GM18502 (cell line): ENCODE measurements at regions not wholly inside any gene's neighbourhood (a gene's known extent, or its start where the extent isn't known, plus 50 kb on each side); places are given as distances from the start of the nearest gene placed in this dataset.
"Not testable (repeated sequence)": the region's sequence is repeated elsewhere in the genome, so short reads cannot be mapped to it uniquely, and the experiment has no call there.

ENCODE experiments used
- ATAC-seq: cut with Tn5 transposase; IDR thresholded peaks from one replicate; pipeline ENCODE4 v1.9.1; 2021; ENCODE audit warnings: mild to moderate bottlenecking; ENCODE audit not compliant: unreplicated experiment, poor library complexity

GRCh38 chr4:53959343-53960120 is 104.9 kb downstream of the CHIC2 start:
- no peak for ATAC-seq

GRCh38 chr4:53956454-53956853 is 108.0 kb downstream of the CHIC2 start:
- no peak for ATAC-seq

GRCh38 chr4:53956053-53956452 is 108.4 kb downstream of the CHIC2 start:
- no peak for ATAC-seq

- ATAC-seq: no peak
Observed at GRCh38 chr4:53951414-53951813, 113.0 kb downstream of the CHIC2 start.

DNA sequence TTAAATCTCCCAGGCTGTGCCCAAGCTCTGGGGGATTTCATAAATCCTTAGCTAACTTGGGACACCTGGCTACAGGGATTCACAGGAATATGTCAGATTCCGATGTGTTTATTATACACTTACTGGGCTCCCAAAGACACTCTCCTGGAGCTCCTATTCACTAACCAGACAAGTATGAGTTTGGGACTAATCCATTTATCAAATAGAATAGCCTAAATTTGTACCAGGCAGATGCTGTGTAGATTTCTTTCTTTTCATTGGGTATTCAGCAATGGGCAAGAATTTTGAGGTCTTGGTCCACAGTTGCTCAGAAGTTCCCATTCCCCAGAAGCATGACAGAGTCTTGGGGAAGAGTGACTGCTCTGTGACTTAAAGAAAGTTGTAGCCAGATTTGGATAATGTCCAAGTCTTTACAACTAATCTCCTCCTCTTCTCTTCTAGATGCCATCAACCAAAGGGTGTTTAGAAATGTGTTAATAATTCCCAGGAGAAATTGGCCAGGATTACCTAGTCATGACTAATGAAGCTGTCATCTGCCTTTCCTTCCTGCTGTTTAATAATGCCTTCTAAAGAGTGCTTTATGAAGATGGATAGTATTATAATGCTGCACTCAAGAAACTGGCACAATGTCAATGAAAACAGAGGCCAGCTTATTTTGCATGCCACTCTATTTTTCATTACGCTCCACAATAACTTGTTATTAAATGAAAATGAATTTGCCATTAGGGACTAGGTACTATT is 120.9 kb downstream of the CHIC2 start:
- ATAC-seq: no peak

- no peak for ATAC-seq
Observed at GRCh38 chr4:53942712-53943111, 121.7 kb downstream of the CHIC2 start.

- no peak for ATAC-seq
Observed at GRCh38 chr4:53941331-53941730, 123.1 kb downstream of the CHIC2 start.

- not testable (repeated sequence) for ATAC-seq
Observed at GRCh38 chr4:53939892-53940291, 124.5 kb downstream of the CHIC2 start.

DNA sequence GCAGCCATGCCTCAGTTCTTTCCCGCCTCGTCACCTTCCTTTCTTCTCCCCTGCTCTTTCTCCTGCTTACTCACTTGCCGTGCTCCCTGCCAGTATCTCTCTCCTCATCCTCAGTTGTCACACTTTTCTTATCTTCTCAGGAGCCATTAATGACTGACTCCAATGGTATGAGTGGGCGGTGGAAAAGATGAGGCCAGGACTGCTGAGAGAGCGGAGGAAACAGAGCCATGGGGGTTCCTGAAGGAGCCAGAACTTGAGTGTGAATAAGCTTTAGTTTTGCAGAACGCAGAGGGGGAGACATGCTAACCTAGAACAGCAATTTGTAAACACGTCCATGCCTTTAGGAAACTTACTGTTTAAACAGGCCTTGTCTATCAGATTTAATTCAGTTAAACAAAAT is 126.5 kb downstream of the CHIC2 start:
- ATAC-seq: no peak

DNA sequence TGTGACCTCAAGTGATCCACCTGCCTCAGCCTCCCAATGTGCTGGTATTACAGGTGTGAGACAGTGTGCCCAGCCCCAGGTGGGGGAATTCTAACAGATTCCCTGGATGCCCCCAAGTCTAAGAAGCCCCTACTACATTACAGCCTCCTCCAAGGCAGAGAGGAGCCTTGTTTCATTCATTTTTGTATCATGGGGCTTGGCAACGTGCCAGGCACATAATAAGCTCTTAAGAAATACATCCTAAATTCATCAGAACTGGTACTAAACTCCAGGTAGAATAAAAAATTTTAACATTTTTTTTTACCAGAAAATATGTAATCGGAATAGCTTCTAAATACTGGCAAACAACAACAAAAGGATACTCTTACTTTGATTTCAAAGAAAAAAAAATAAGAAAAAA is 127.1 kb downstream of the CHIC2 start:
- ATAC-seq: no peak

DNA sequence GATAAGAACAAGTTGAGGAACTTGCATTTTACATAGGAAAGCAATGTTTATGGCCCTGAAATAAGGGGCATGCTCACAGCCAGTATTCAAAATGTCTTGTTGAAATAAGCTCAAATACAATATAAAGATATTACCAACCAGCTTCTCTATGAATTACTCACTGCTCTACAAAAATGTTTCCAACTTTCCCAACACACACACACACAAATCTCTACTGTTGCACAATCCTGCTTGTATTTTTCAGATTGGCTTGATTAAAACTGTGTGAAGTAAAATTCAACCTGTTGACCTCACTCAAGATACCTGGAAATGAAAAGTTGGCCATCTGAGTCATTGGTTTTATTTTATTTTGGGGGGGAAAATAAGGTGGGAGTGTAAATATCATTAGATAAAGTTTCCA is 128.6 kb downstream of the CHIC2 start:
- no peak for ATAC-seq

- no peak for ATAC-seq
Observed at GRCh38 chr4:53932796-53933610, 131.4 kb downstream of the CHIC2 start.

- no peak for ATAC-seq
Observed at GRCh38 chr4:53931461-53931961, 132.9 kb downstream of the CHIC2 start.

DNA sequence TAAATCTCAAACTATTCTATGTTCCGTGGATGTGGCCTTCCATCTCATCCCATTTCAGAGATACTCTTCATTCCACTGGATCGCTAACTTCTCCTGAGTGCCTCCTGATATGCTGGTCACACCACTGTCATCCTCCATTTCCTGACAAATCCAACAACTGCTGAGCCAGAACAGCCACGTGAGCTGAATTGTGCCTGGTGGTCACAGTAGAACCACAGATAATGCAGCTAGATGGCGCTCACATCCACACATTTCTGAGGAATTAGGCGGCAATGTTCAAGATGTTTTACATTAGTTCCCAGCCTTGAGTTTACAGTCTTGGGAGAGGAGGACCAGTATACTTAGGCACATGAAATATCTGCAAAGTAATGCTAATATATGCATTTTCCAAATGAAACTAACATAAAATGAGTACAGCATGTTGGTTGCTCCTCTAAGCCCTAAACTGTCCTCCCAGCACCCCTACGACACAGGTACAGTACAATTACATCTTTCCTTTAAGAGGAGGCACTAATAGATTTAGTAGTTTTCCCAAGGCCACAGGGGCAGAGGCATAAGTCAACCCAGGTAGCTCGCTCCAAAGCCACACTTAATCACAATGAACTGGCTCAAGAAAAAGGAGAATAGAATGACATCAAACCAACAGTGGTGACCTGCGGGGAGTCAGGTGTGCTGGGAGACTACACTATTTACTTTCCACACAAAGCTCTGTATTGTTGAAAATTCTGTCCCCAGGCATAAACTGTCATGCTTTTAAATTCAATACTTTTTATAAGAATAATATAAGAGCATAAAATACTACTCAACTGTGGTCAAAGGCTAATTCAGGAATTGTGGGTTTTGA is 134.2 kb downstream of the CHIC2 start:
- ATAC-seq: peak; percentile 89

GRCh38 chr4:53929311-53929710 is 135.1 kb downstream of the CHIC2 start:
- ATAC-seq: no peak

DNA sequence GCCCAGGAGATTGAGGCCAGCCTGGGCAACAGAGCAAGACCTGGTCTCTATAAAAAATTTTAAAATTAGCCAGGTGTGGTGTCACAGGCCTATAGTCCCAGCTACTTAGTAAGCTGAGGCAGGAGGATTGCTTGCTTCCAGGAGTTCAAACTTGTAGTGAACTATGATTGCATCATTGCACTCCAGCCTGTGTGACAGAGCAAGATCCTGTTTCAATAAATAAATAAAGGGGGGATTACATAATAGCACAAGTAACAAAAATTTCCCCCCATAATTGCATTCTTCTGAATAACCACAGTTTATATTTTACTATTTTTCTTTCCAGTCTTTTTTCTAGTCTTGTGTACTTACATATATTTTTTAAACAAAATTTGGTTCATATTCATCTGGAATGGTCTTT is 135.6 kb downstream of the CHIC2 start:
- no peak for ATAC-seq

- no peak for ATAC-seq
Observed at GRCh38 chr4:53925050-53925605, 139.3 kb downstream of the CHIC2 start.

GRCh38 chr4:53924333-53925049 is 139.9 kb downstream of the CHIC2 start:
- no peak for ATAC-seq

GRCh38 chr4:53923921-53924320 is 140.5 kb downstream of the CHIC2 start:
- no peak for ATAC-seq
